Omental fat pad (tissue), 3 donors: ENCODE measurements at regions not wholly inside any gene's neighbourhood (a gene's known extent, or its start where the extent isn't known, plus 50 kb on each side); places are given as distances from the start of the nearest gene placed in this dataset.

Experiments used
- ATAC-seq: fragments of 150-250 bp; one replicate; pipeline ENCODE4 v1.9.1; 2016; ENCODE audit warnings: mild to moderate bottlenecking, moderate library complexity; ENCODE audit not compliant: low FRiP score
- DNase-seq: peaks from one replicate; pipeline ENCODE4 v3.0.0-alpha.2; 2019; ENCODE audit warnings: low spot score
- TF ChIP-seq, protein P1 (sequence below), 3 donors: fragments of 450-650 bp; IDR thresholded peaks; one replicate each; pipeline ENCODE4 v1.5.1; 2016 to 2017; ENCODE audit warnings: antibody characterized with exemption in 3 of 3, mild to moderate bottlenecking in 3 of 3, moderate library complexity in 2 of 3

GRCh38 chr7:4449263-4449662 lies 232.8 kb upstream of the FOXK1 start:
- DNase-seq (no peak), ATAC-seq (no peak)
- TF ChIP-seq, protein P1, sequence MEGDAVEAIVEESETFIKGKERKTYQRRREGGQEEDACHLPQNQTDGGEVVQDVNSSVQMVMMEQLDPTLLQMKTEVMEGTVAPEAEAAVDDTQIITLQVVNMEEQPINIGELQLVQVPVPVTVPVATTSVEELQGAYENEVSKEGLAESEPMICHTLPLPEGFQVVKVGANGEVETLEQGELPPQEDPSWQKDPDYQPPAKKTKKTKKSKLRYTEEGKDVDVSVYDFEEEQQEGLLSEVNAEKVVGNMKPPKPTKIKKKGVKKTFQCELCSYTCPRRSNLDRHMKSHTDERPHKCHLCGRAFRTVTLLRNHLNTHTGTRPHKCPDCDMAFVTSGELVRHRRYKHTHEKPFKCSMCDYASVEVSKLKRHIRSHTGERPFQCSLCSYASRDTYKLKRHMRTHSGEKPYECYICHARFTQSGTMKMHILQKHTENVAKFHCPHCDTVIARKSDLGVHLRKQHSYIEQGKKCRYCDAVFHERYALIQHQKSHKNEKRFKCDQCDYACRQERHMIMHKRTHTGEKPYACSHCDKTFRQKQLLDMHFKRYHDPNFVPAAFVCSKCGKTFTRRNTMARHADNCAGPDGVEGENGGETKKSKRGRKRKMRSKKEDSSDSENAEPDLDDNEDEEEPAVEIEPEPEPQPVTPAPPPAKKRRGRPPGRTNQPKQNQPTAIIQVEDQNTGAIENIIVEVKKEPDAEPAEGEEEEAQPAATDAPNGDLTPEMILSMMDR (IDR thresholded peaks at IDR 0.05): no peak

- ATAC-seq (no peak), DNase-seq (no peak)
- TF ChIP-seq, protein P1 (IDR thresholded peaks at IDR 0.05): no peak
Measured at GRCh38 chr7:4450483-4450882, 231.6 kb upstream of the FOXK1 start.

- no peak for DNase-seq
- TF ChIP-seq, protein P1 (IDR thresholded peaks at IDR 0.05): no peak
- no peak for ATAC-seq
Measured at GRCh38 chr7:4460597-4460996, 221.5 kb upstream of the FOXK1 start.

- TF ChIP-seq, protein P1 (IDR thresholded peaks at IDR 0.05): no peak
- no peak for DNase-seq
- ATAC-seq: no peak
Measured at GRCh38 chr7:4461531-4461930, 220.6 kb upstream of the FOXK1 start.

DNA sequence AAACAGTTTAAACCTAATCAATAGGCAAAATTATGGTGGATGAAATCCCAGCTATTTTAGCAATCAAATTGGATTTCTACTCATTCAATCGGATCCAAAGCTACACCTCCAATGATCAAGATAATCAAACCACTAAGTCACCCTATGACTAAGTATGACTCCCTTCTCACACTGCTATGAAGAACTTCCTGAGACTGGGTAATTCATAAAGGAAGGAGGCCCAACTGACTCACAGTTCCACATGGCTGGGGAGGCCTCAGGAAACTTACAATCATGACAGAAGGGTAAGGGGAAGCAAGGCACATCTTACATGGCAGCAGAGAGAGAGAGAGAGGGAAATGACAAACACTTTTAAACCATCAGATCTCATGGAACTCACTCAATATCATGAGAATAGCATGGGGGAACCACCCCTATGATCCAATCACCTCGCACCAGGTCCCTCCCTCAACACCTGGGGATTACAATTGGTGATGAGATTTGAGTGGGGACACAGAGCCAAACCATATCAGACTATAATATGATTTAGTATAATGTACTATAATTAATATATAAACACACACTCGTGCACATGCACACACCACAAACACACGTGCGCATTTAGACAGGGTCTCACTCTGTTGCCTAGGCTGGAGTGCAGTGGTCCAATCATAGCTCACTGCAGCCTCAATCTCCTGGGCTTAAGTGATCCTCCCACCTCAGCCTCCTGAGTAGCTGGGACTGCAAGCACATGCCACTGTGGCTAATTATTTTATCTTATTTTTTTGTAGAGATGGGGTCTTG lies 213.6 kb upstream of the FOXK1 start:
- DNase-seq: no peak
- ATAC-seq: no peak
- TF ChIP-seq, protein P1 (IDR thresholded peaks at IDR 0.05): no peak

DNA sequence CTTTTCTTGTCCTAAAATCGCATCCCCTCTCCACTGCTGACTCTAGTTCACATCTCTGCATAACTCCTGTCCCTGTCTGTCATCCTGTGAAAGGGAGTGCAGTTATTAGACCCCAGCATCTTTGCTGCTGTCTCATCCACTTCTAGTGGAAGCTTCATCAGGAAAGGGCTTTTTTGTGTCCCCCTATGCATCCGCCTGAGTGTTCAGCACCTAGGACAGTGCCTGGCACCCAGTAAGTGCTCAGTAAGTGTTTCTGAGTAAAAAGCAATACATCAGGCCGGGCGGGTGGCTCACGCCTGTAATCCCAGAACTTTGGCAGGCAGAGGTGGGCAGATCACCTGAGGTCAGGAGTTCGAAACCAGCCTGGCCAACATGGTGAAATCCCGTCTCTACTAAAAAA lies 211.8 kb upstream of the FOXK1 start:
- TF ChIP-seq, protein P1 (IDR thresholded peaks at IDR 0.05): no peak
- DNase-seq (no peak), ATAC-seq (no peak)

- no peak for DNase-seq
- no peak for ATAC-seq
- TF ChIP-seq, protein P1 (IDR thresholded peaks at IDR 0.05): no peak
Measured at GRCh38 chr7:4472728-4473127, 209.4 kb upstream of the FOXK1 start.
